ENCODE measurements at regions not wholly inside any gene's neighbourhood (a gene's known extent, or its start where the extent isn't known, plus 50 kb on each side); places are given as distances from the start of the nearest gene placed in this dataset.

DNA sequence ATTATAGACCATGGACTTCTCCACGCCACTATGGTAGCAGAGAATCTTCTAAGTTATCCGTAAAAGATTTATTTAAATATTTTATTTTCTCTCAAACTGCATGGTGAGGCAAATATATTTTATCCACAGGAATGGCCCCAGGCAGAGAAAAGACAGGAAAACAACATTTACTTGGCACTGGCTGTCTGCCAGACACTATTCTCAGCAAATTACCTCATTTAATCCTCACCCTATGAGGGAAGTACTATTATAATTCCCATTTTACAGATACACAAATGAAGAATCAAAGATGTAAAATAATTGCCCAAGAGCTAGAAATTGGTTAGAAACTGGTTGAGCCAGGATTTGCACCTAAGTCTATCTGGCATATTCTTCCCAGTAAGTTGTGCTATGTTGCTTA, 361.4 kb upstream of the IL12A start:
- H3K27ac Mint-ChIP-seq (ENCODE audit: unreplicated experiment) = no peak overlapping the region
- no peaks in the 10 kb centered on the region for H3K4me1 Mint-ChIP-seq (ENCODE audit: low read depth, unreplicated experiment)

DNA sequence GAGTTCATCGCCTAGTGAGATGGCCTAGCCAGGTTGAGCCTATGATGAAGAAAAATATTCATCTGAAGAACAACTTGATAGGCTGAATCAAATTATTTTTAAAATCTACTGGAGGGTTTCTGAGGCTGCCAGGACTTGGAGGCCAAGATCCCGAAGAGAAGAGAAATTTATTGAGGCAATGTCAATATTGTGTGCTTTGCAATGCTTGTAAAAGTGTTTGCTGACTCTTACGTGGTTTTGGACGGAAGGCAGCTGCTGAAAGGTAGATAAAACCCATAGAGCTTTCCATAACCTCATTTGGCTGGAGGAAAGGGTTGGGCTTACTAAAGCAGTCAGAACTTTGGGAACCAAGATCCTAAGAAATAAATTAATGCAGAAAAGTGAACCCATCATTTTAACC, 361.0 kb upstream of the IL12A start:
- H3K9me3 Mint-ChIP-seq (ENCODE audit: unreplicated experiment) = no peaks in the 10 kb centered on the region
- TF ChIP-seq, protein P1, sequence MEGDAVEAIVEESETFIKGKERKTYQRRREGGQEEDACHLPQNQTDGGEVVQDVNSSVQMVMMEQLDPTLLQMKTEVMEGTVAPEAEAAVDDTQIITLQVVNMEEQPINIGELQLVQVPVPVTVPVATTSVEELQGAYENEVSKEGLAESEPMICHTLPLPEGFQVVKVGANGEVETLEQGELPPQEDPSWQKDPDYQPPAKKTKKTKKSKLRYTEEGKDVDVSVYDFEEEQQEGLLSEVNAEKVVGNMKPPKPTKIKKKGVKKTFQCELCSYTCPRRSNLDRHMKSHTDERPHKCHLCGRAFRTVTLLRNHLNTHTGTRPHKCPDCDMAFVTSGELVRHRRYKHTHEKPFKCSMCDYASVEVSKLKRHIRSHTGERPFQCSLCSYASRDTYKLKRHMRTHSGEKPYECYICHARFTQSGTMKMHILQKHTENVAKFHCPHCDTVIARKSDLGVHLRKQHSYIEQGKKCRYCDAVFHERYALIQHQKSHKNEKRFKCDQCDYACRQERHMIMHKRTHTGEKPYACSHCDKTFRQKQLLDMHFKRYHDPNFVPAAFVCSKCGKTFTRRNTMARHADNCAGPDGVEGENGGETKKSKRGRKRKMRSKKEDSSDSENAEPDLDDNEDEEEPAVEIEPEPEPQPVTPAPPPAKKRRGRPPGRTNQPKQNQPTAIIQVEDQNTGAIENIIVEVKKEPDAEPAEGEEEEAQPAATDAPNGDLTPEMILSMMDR (IDR thresholded peaks at IDR 0.05; ENCODE audit: partially characterized antibody, unreplicated experiment) = no peak
- H3K27me3 Mint-ChIP-seq (ENCODE audit: unreplicated experiment) = peaks cover 2% of the 10 kb centered on the region
- H3K4me1 Mint-ChIP-seq (ENCODE audit: low read depth, unreplicated experiment) = no peaks in the 10 kb centered on the region
- no peaks in the 10 kb centered on the region for H3K36me3 Mint-ChIP-seq (ENCODE audit: unreplicated experiment)
- no peak overlapping the region for H3K4me3 Mint-ChIP-seq (ENCODE audit: unreplicated experiment)
- H3K27ac Mint-ChIP-seq (ENCODE audit: unreplicated experiment) = no peak overlapping the region
- no peak for DNase-seq

More for the DNA sequence above, 361.4 kb upstream of the IL12A start:
- Mint-ChIP-seq H3K4me3 (ENCODE audit: unreplicated experiment) (no peak overlapping the region), H3K36me3 (ENCODE audit: unreplicated experiment) (no peaks in the 10 kb centered on the region), H3K27me3 (ENCODE audit: unreplicated experiment) (peaks cover 2% of the 10 kb centered on the region), H3K9me3 (ENCODE audit: unreplicated experiment) (no peaks in the 10 kb centered on the region)
- TF ChIP-seq, protein P1 (IDR thresholded peaks at IDR 0.05; ENCODE audit: partially characterized antibody, unreplicated experiment) = no peak
- no peak for DNase-seq

DNA sequence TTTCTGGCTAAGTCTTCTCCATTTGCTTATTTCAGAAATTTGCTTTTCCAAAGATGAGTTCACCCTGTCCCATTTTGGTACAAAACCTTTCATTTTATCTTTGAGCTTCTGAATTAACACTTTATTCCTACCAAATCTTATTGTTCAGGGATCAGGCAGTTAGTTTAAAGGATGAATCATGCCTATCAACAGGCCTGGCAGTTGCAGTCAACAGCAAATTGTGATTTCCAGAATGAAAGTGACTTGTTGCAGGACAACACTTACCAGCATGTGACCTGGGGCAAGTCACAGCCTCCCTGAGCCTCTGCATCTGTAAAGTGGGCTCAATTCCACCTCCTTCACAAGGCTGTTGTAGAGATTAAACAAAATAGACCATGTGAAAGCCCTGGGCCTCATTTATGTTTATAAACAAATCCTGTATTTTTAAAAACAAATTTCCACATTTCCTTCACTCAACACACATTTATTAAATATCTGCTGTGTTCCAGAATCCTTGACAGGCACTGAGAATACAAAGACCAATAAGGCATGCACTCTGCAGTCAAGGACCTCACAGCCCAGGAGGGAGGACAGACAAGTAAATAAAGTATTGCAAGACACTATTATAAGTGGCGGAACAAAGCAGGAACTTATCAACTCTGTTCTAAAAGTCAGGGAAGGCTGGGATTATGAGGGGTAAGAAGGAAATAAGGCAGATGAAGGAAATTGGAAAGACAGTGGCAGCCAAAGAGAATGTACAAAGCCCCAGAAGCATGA, 359.1 kb upstream of the IL12A start:
- Mint-ChIP-seq H3K27me3 (ENCODE audit: unreplicated experiment) (peaks cover 2% of the 10 kb centered on the region), H3K27ac (ENCODE audit: unreplicated experiment) (no peak overlapping the region), H3K36me3 (ENCODE audit: unreplicated experiment) (no peaks in the 10 kb centered on the region), H3K9me3 (ENCODE audit: unreplicated experiment) (no peaks in the 10 kb centered on the region), H3K4me1 (ENCODE audit: low read depth, unreplicated experiment) (no peaks in the 10 kb centered on the region), H3K4me3 (ENCODE audit: unreplicated experiment) (no peak overlapping the region)
- TF ChIP-seq, protein P1 (IDR thresholded peaks at IDR 0.05; ENCODE audit: partially characterized antibody, unreplicated experiment) = no peak
- no peak for DNase-seq

DNA sequence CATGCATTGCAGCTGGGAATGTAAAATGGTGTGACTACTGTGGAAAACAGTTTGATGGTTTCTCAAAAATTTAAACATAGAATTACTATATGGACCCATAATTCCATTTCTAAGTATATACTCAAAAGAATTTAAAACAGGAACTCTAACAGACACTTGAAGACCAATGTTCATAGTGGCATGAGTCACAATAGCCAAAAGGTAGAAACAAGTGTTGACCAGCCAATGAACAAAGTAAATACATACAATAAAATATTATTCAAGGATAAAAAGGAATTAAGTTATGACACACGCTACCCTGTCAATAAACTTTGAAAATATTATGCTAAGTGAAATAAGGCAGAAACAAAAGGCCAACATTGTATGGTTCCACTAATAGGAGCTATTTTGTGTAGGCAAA, 357.4 kb upstream of the IL12A start:
- no peak for DNase-seq
- no peaks in the 10 kb centered on the region for H3K4me1 Mint-ChIP-seq (ENCODE audit: low read depth, unreplicated experiment)
- no peak overlapping the region for H3K4me3 Mint-ChIP-seq (ENCODE audit: unreplicated experiment)
- no peak overlapping the region for H3K27ac Mint-ChIP-seq (ENCODE audit: unreplicated experiment)
- H3K36me3 Mint-ChIP-seq (ENCODE audit: unreplicated experiment) = no peaks in the 10 kb centered on the region
- peaks cover 2% of the 10 kb centered on the region for H3K27me3 Mint-ChIP-seq (ENCODE audit: unreplicated experiment)
- TF ChIP-seq, protein P1 (IDR thresholded peaks at IDR 0.05; ENCODE audit: partially characterized antibody, unreplicated experiment) = no peak
- H3K9me3 Mint-ChIP-seq (ENCODE audit: unreplicated experiment) = no peaks in the 10 kb centered on the region

DNA sequence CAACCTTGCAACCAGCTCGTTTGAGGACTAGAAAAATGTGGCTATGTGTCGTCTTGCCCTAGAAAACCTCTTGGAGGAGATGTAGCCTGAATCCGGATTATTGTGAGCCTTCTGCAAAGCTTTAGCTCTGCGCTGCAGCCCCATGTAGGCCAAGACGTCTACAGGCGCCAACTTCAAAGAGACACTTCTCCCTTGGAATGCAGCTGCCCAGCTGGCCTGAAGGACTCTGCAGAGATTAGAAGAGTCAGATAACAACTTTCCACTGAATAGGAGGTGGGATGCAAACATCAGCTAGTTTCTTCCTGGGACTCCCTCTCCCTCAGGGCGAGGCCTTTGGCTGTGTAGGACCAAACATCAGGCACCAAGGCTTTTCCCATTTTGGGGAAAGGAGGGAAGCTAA, 356.5 kb upstream of the IL12A start:
- H3K27ac Mint-ChIP-seq (ENCODE audit: unreplicated experiment) = no peak overlapping the region
- H3K4me1 Mint-ChIP-seq (ENCODE audit: low read depth, unreplicated experiment) = no peaks in the 10 kb centered on the region
- no peak overlapping the region for H3K4me3 Mint-ChIP-seq (ENCODE audit: unreplicated experiment)
- H3K27me3 Mint-ChIP-seq (ENCODE audit: unreplicated experiment) = peaks cover 2% of the 10 kb centered on the region
- DNase-seq = no peak
- H3K36me3 Mint-ChIP-seq (ENCODE audit: unreplicated experiment) = no peaks in the 10 kb centered on the region
- TF ChIP-seq, protein P1 (IDR thresholded peaks at IDR 0.05; ENCODE audit: partially characterized antibody, unreplicated experiment) = no peak
- H3K9me3 Mint-ChIP-seq (ENCODE audit: unreplicated experiment) = no peaks in the 10 kb centered on the region
